Peyer's patch (tissue), 4 donors: ENCODE measurements at regions not wholly inside any gene's neighbourhood (a gene's known extent, or its start where the extent isn't known, plus 50 kb on each side); places are given as distances from the start of the nearest gene placed in this dataset.

ENCODE experiments used
- POLR2A ChIP-seq, 2 donors: fragments of 450-650 bp; IDR thresholded peaks; one replicate each; pipeline ENCODE4 v1.5.1; 2017; ENCODE audit warnings: antibody characterized with exemption in 2 of 2, mild to moderate bottlenecking in 2 of 2, moderate library complexity in 2 of 2
- TF ChIP-seq, protein P1 (sequence below), 6 experiments: fragments of 450-650 bp in 4 of 6; fragments of 200-600 bp in 2 of 6; sonication (generic) in 1 of 6; IDR thresholded peaks; one replicate each; pipeline ENCODE4 v1.5.1; 2017 to 2019; ENCODE audit warnings: antibody characterized with exemption in 6 of 6, mild to moderate bottlenecking in 3 of 6, moderate library complexity in 1 of 6

DNA sequence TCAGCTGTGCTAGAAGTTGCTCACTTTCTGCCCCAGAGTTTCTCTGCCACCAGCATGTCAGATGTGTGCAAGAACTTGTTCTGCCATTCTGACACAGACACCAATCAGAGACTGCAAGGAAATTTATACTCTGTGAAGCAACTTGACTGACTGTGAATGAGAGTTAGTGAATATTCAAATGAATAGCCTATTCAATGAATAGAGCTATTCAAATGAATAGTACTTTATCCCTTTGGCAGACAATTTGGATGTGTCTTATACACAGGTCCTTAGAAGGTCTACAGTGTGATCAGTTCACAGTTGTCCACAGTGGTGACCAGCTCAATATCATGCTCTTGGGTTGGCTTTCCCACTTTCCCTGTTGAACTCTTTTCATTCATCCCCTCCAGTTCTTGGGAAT lies 138.1 kb downstream of the MACC1 start:
- TF ChIP-seq, protein P1, sequence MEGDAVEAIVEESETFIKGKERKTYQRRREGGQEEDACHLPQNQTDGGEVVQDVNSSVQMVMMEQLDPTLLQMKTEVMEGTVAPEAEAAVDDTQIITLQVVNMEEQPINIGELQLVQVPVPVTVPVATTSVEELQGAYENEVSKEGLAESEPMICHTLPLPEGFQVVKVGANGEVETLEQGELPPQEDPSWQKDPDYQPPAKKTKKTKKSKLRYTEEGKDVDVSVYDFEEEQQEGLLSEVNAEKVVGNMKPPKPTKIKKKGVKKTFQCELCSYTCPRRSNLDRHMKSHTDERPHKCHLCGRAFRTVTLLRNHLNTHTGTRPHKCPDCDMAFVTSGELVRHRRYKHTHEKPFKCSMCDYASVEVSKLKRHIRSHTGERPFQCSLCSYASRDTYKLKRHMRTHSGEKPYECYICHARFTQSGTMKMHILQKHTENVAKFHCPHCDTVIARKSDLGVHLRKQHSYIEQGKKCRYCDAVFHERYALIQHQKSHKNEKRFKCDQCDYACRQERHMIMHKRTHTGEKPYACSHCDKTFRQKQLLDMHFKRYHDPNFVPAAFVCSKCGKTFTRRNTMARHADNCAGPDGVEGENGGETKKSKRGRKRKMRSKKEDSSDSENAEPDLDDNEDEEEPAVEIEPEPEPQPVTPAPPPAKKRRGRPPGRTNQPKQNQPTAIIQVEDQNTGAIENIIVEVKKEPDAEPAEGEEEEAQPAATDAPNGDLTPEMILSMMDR (IDR thresholded peaks at IDR 0.05): no peak
- no peak for TF ChIP-seq POLR2A (IDR thresholded peaks at IDR 0.05)
